Caco-2 (cell line): ENCODE measurements at regions not wholly inside any gene's neighbourhood (a gene's known extent, or its start where the extent isn't known, plus 50 kb on each side); places are given as distances from the start of the nearest gene placed in this dataset.

ENCODE experiments used
- BruUV-seq: library from RNA; stranded (reverse); fragments of 400-500 nt; replicated peaks from 2 replicates; lab custom pipeline; 2021; lab: Mats Ljungman, UMichigan
- CTCF ChIA-PET: fragments of 300-600 bp; sonication (Branson Sonifier 250); formaldehyde crosslinking; loops from one replicate; lab custom pipeline; 2022; ENCODE audit warnings: antibody characterized with exemption; lab: Charles Lee
- POLR2A ChIA-PET: fragments of 300-600 bp; sonication (Branson Sonifier 250); formaldehyde crosslinking; loops from one replicate; lab custom pipeline; 2022; ENCODE audit warnings: antibody characterized with exemption; lab: Charles Lee
- DNase-seq, 2 experiments: peaks; one replicate each; pipeline versions ENCODE4 v3.0.0 to v3.0.0-alpha.2; 2020 to 2022
- H3K27me3 ChIP-seq: replicated peaks from 2 replicates; pipeline ENCODE4 v1.6.0; 2011; ENCODE audit warnings: low read length; ENCODE audit not compliant: control insufficient read depth, insufficient read depth
- H3K36me3 ChIP-seq: 2 replicates; pipeline ENCODE4 v1.5.1; 2011; ENCODE audit warnings: low read length; ENCODE audit not compliant: control insufficient read depth, insufficient read depth
- H3K4me1 ChIP-seq: fragments of 250-450 bp; sonication (Bioruptor Pico); 2 replicates; pipeline ENCODE4 v1.5.1; 2020; ENCODE audit warnings: mild to moderate bottlenecking
- H3K4me3 ChIP-seq: 2 replicates; pipeline ENCODE4 v1.5.1; 2011; ENCODE audit warnings: low read depth, mild to moderate bottlenecking, control low read depth, low read length
- H3K9me3 ChIP-seq: fragments of 250-450 bp; sonication (Bioruptor Pico); 2 replicates; pipeline ENCODE4 v1.5.1; 2020; ENCODE audit warnings: mild to moderate bottlenecking, moderate library complexity
- H3K27ac Mint-ChIP-seq: one replicate; pipeline ENCODE4 v1.8.0; 2022; ENCODE audit warnings: mixed read lengths; ENCODE audit not compliant: unreplicated experiment
- H3K27me3 Mint-ChIP-seq: one replicate; pipeline ENCODE4 v1.8.0; 2022; ENCODE audit warnings: mixed read lengths; ENCODE audit not compliant: insufficient read depth, unreplicated experiment
- H3K36me3 Mint-ChIP-seq: one replicate; pipeline ENCODE4 v1.8.0; 2022; ENCODE audit warnings: mild to moderate bottlenecking, mixed read lengths; ENCODE audit not compliant: insufficient read depth, unreplicated experiment
- H3K4me1 Mint-ChIP-seq: one replicate; pipeline ENCODE4 v1.8.0; 2022; ENCODE audit warnings: low read depth, mixed read lengths; ENCODE audit not compliant: unreplicated experiment
- H3K4me3 Mint-ChIP-seq: one replicate; pipeline ENCODE4 v1.8.0; 2022; ENCODE audit warnings: mild to moderate bottlenecking, moderate library complexity, mixed read lengths; ENCODE audit not compliant: unreplicated experiment
- H3K9me3 Mint-ChIP-seq: one replicate; pipeline ENCODE4 v1.8.0; 2022; ENCODE audit warnings: mixed read lengths; ENCODE audit not compliant: unreplicated experiment
- CTCF ChIP-seq, 2 experiments: fragments of 200-600 bp in 1 of 2; IDR thresholded peaks; 1 replicate in 1 of 2; 2 replicates in 1 of 2; pipeline versions ENCODE4 v1.5.1 to v1.8.0; 2011 to 2022; ENCODE audit warnings: antibody characterized with exemption in 1 of 2, control low read depth in 1 of 2, inconsistent platforms in 1 of 2, low read depth in 1 of 2, low read length in 1 of 2, mild to moderate bottlenecking in 1 of 2, moderate library complexity in 1 of 2; ENCODE audit not compliant: insufficient read depth in 1 of 2, severe bottlenecking in 1 of 2, unreplicated experiment in 1 of 2
- intact Hi-C: fragments of 100-400 bp; cut with micrococcal nuclease; formaldehyde crosslinking; loops from one replicate; pipeline ENCODE4 v1.10.0; 2022; ENCODE audit not compliant: unreplicated experiment

GRCh38 chr5:30968971-30969370 is 224.5 kb upstream of the CDH6 start:
- TF ChIP-seq CTCF (IDR thresholded peaks at IDR 0.05; ENCODE audit: insufficient read depth in 1 of 2, low read depth in 1 of 2, low read length in 1 of 2, severe bottlenecking in 1 of 2, unreplicated experiment in 1 of 2) = no peak
- no peak for DNase-seq
- Mint-ChIP-seq H3K27me3 (no peaks in the 10 kb centered on the region), H3K36me3 (no peaks in the 10 kb centered on the region), H3K9me3 (no peaks in the 10 kb centered on the region), H3K4me1 (no peaks in the 10 kb centered on the region), H3K27ac (no peak overlapping the region), H3K4me3 (no peak overlapping the region)
- Histone ChIP-seq H3K4me1 (no peaks in the 10 kb centered on the region), H3K27me3 (no peaks in the 10 kb centered on the region), H3K4me3 (no peak overlapping the region), H3K9me3 (no peaks in the 10 kb centered on the region), H3K36me3 (no peaks in the 10 kb centered on the region)
- BruUV-seq = no TSS peak
- POLR2A ChIA-PET = no interaction called here
- intact Hi-C loops = no loop called here
- CTCF ChIA-PET = no interaction called here

GRCh38 chr5:30960036-30960435 is 233.4 kb upstream of the CDH6 start:
- DNase-seq = no peak
- no peaks in the 10 kb centered on the region for H3K36me3 ChIP-seq
- ChIA-PET CTCF (interaction anchor here (0.7 kb wide), 1 partner anchor 233 kb away, joined by 3 read pairs; no protein-coding TSS in a partner anchor), POLR2A (no interaction called here)
- intact Hi-C loops = no loop called here
- no peak overlapping the region for H3K4me3 Mint-ChIP-seq
- TF ChIP-seq CTCF (IDR thresholded peaks at IDR 0.05; ENCODE audit: insufficient read depth in 1 of 2, low read depth in 1 of 2, low read length in 1 of 2, severe bottlenecking in 1 of 2, unreplicated experiment in 1 of 2) = no peak
- no peak overlapping the region for H3K27ac Mint-ChIP-seq
- H3K9me3 Mint-ChIP-seq = no peaks in the 10 kb centered on the region
- H3K4me3 ChIP-seq = no peak overlapping the region
- H3K27me3 Mint-ChIP-seq = no peaks in the 10 kb centered on the region
- H3K27me3 ChIP-seq = no peaks in the 10 kb centered on the region
- BruUV-seq = no TSS peak
- no peaks in the 10 kb centered on the region for H3K4me1 Mint-ChIP-seq
- H3K36me3 Mint-ChIP-seq = no peaks in the 10 kb centered on the region
- no peaks in the 10 kb centered on the region for H3K9me3 ChIP-seq
- no peaks in the 10 kb centered on the region for H3K4me1 ChIP-seq

DNA sequence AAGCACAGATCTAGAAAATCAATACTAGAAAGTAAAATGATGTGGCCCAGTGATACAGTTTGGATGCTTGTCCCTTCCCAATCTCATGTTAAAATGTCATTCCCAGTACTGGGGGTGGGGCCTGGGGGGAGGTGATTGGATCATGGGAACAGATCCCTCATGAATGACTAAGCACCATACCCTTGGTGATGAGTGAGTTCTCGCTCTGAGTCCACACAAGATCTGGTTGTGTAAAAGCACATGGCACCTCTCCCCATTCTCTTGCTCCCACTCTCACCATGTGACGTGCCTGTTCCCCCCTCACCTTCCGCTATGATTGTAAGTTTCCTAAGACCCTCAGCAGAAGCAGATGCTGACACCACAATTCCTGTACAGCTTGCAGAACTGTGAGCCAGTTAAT is 234.2 kb upstream of the CDH6 start:
- no peak overlapping the region for H3K4me3 ChIP-seq
- Mint-ChIP-seq H3K4me3 (no peak overlapping the region), H3K27me3 (no peaks in the 10 kb centered on the region), H3K27ac (no peak overlapping the region), H3K4me1 (no peaks in the 10 kb centered on the region), H3K36me3 (no peaks in the 10 kb centered on the region), H3K9me3 (no peaks in the 10 kb centered on the region)
- no peak for DNase-seq
- no peaks in the 10 kb centered on the region for H3K36me3 ChIP-seq
- intact Hi-C loops = no loop called here
- POLR2A ChIA-PET = no interaction called here
- TF ChIP-seq CTCF (IDR thresholded peaks at IDR 0.05; ENCODE audit: insufficient read depth in 1 of 2, low read depth in 1 of 2, low read length in 1 of 2, severe bottlenecking in 1 of 2, unreplicated experiment in 1 of 2) = no peak
- H3K4me1 ChIP-seq = no peaks in the 10 kb centered on the region
- H3K9me3 ChIP-seq = no peaks in the 10 kb centered on the region
- H3K27me3 ChIP-seq = no peaks in the 10 kb centered on the region
- CTCF ChIA-PET = no interaction called here
- no TSS peak for BruUV-seq
